OCI-LY1 (cell line): ENCODE measurements at regions not wholly inside any gene's neighbourhood (a gene's known extent, or its start where the extent isn't known, plus 50 kb on each side); places are given as distances from the start of the nearest gene placed in this dataset.

Experiments
- H2AFZ ChIP-seq: fragments of 200-600 bp; sonication (generic), shearing (Covaris generic); 2 replicates; pipeline ENCODE4 v1.6.0; 2014; ENCODE audit warnings: antibody characterized with exemption, mild to moderate bottlenecking, low read length
- H3F3A ChIP-seq: fragments of 200-600 bp; sonication (generic), shearing (Covaris generic); 2 replicates; pipeline ENCODE4 v1.6.0; 2014; ENCODE audit warnings: mild to moderate bottlenecking, antibody characterized with exemption, low read length, moderate library complexity; ENCODE audit not compliant: insufficient read depth
- H3K27ac ChIP-seq: fragments of 200-600 bp; sonication (generic); 2 replicates; pipeline ENCODE4 v1.5.1; 2014; ENCODE audit warnings: low read length, mixed run types, mild to moderate bottlenecking, low read depth; ENCODE audit not compliant: poor library complexity, severe bottlenecking
- H3K27me3 ChIP-seq: fragments of 200-600 bp; sonication (generic); 2 replicates; pipeline ENCODE4 v1.6.0; 2014; ENCODE audit warnings: antibody characterized with exemption, mild to moderate bottlenecking, low read length, moderate library complexity; ENCODE audit not compliant: insufficient read depth
- H3K36me3 ChIP-seq: fragments of 200-600 bp; sonication (generic); 2 replicates; pipeline ENCODE4 v1.6.1; 2014; ENCODE audit warnings: mild to moderate bottlenecking, antibody characterized with exemption, low read length, moderate library complexity, mixed read lengths; ENCODE audit not compliant: insufficient read depth
- H3K4me1 ChIP-seq: fragments of 200-600 bp; sonication (generic); 2 replicates; pipeline ENCODE4 v1.5.1; 2014; ENCODE audit warnings: mild to moderate bottlenecking, low read length, moderate library complexity; ENCODE audit not compliant: insufficient read depth, severe bottlenecking
- H3K4me2 ChIP-seq: fragments of 200-600 bp; sonication (generic), shearing (Covaris generic); 2 replicates; pipeline ENCODE4 v1.6.1; 2014; ENCODE audit warnings: low read length
- H3K4me3 ChIP-seq: fragments of 200-600 bp; sonication (generic); 2 replicates; pipeline ENCODE4 v1.5.1; 2014; ENCODE audit warnings: low read length, low read depth, mild to moderate bottlenecking, mixed read lengths; ENCODE audit not compliant: poor library complexity, severe bottlenecking
- H3K79me2 ChIP-seq: fragments of 200-600 bp; shearing (Covaris generic); 2 replicates; pipeline ENCODE4 v1.6.1; 2016; ENCODE audit warnings: mixed run types, low read length, mixed read lengths; ENCODE audit not compliant: insufficient read depth
- H3K9ac ChIP-seq: fragments of 200-600 bp; sonication (generic), shearing (Covaris generic); 2 replicates; pipeline ENCODE4 v1.6.1; 2014; ENCODE audit warnings: mild to moderate bottlenecking, low read length, mixed read lengths
- H3K9me2 ChIP-seq: fragments of 200-600 bp; sonication (generic), shearing (Covaris generic); 2 replicates; pipeline ENCODE4 v1.6.1; 2014; ENCODE audit warnings: low read depth, mild to moderate bottlenecking, low read length, mixed read lengths
- H3K9me3 ChIP-seq: fragments of 200-600 bp; shearing (Covaris generic); 2 replicates; pipeline ENCODE4 v1.6.1; 2014; ENCODE audit warnings: low read length, mixed read lengths
- H4K20me1 ChIP-seq: fragments of 200-600 bp; sonication (generic), shearing (Covaris generic); 2 replicates; pipeline ENCODE4 v1.6.0; 2016; ENCODE audit warnings: mild to moderate bottlenecking, low read length; ENCODE audit not compliant: insufficient read depth
- CTCF ChIP-seq: fragments of 200-600 bp; sonication (generic), shearing (Covaris generic); IDR thresholded peaks from 2 replicates; pipeline ENCODE4 v1.5.1; 2017; ENCODE audit warnings: mild to moderate bottlenecking, antibody characterized with exemption, low read length, moderate library complexity, mixed read lengths
- EZH2 ChIP-seq: fragments of 200-600 bp; sonication (generic), shearing (Covaris generic); IDR thresholded peaks from 2 replicates; pipeline ENCODE4 v1.8.0; 2017; ENCODE audit warnings: borderline replicate concordance, mixed run types, mild to moderate bottlenecking, antibody characterized with exemption, low read length, moderate library complexity, mixed read lengths

GRCh38 chr20:52246366-52246765, 54.8 kb upstream of the ZFP64 start:
- H3K4me3 ChIP-seq = no peak overlapping the region
- H3K4me1 ChIP-seq = no peaks in the 10 kb centered on the region
- H2AFZ ChIP-seq = no peak overlapping the region
- no peak for TF ChIP-seq EZH2
- TF ChIP-seq CTCF = no peak
- no peaks in the 10 kb centered on the region for H3K9me2 ChIP-seq
- no peak overlapping the region for H3K4me2 ChIP-seq
- no peaks in the 10 kb centered on the region for H3K27me3 ChIP-seq
- no peaks in the 10 kb centered on the region for H3F3A ChIP-seq
- H3K9ac ChIP-seq = no peak overlapping the region
- H3K27ac ChIP-seq = no peak overlapping the region
- H3K36me3 ChIP-seq = no peaks in the 10 kb centered on the region
- H3K79me2 ChIP-seq = no peaks in the 10 kb centered on the region
- no peaks in the 10 kb centered on the region for H4K20me1 ChIP-seq
- H3K9me3 ChIP-seq = no peaks in the 10 kb centered on the region

- Histone ChIP-seq H3K4me3 (no peak overlapping the region), H3K27ac (no peak overlapping the region), H3K27me3 (no peaks in the 10 kb centered on the region), H4K20me1 (no peaks in the 10 kb centered on the region), H3K4me2 (no peak overlapping the region), H2AFZ (no peak overlapping the region), H3K4me1 (no peaks in the 10 kb centered on the region), H3K36me3 (no peaks in the 10 kb centered on the region), H3F3A (no peaks in the 10 kb centered on the region), H3K79me2 (no peaks in the 10 kb centered on the region), H3K9me2 (no peaks in the 10 kb centered on the region), H3K9me3 (no peaks in the 10 kb centered on the region), H3K9ac (no peak overlapping the region)
- TF ChIP-seq EZH2 = no peak
- no peak for TF ChIP-seq CTCF
Observed at GRCh38 chr20:52244702-52245101, 53.1 kb upstream of the ZFP64 start.

- TF ChIP-seq EZH2 (no peak), CTCF (peak; percentile 54; the same call in 1 of the 2 replicates)
- H3K4me2 ChIP-seq = no peak overlapping the region
- H3K9ac ChIP-seq = no peak overlapping the region
- no peak overlapping the region for H3K4me3 ChIP-seq
- H3K36me3 ChIP-seq = no peaks in the 10 kb centered on the region
- H3K27ac ChIP-seq = no peak overlapping the region
- no peaks in the 10 kb centered on the region for H3K79me2 ChIP-seq
- H4K20me1 ChIP-seq = no peaks in the 10 kb centered on the region
- H3F3A ChIP-seq = no peaks in the 10 kb centered on the region
- no peaks in the 10 kb centered on the region for H3K9me2 ChIP-seq
- H3K4me1 ChIP-seq = no peaks in the 10 kb centered on the region
- H3K9me3 ChIP-seq = no peaks in the 10 kb centered on the region
- no peaks in the 10 kb centered on the region for H3K27me3 ChIP-seq
- H2AFZ ChIP-seq = no peak overlapping the region
Observed at GRCh38 chr20:52242237-52243230, 51.0 kb upstream of the ZFP64 start.
